GM19455 (cell line): ENCODE measurements at regions not wholly inside any gene's neighbourhood (a gene's known extent, or its start where the extent isn't known, plus 50 kb on each side); places are given as distances from the start of the nearest gene placed in this dataset.

ENCODE experiments used
- ATAC-seq: cut with Tn5 transposase; IDR thresholded peaks from one replicate; pipeline ENCODE4 v1.9.1; 2021; ENCODE audit not compliant: unreplicated experiment

DNA sequence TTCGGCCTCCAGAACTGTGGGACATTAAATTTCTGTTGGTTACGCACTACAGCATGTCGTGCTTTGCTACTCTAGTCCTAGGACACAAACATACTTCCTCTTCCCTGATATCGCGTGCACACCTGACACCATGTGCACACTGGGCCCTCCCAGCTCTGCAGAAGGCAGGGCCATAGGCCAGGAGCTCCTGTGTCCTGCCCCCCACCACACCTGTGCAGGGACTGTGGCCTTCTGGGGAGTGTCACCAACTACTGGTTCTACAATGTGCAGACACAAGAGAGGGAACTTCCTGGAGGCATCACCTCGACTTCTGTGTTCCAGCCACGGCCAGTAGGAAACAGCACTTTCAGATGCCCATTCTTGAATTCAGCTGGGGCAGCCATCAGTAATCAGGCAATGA is 646.4 kb upstream of the MGMT start:
- no peak for ATAC-seq

DNA sequence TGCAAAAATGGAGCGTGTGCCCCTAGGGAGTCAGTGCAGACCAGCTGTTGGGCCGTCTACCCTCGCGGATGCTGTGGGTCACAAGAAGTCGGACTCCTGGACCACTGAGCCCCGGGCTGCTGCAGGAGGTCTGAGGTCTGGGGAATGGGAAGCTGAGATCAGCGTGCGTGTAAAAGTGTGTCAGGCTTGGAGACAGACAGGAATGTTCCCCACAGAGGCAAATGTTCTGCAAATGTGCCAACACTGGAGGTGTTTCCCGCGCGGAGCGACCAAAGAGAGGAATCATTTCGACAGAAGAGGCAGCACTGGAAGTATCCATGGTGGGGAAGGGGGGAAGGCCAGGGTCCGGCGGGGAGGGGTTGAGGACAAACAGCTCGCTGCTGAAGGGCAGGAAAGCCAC is 643.8 kb upstream of the MGMT start:
- ATAC-seq, result no peak

- ATAC-seq, result no peak
Measured at GRCh38 chr10:128825626-128826025, 641.4 kb upstream of the MGMT start.

DNA sequence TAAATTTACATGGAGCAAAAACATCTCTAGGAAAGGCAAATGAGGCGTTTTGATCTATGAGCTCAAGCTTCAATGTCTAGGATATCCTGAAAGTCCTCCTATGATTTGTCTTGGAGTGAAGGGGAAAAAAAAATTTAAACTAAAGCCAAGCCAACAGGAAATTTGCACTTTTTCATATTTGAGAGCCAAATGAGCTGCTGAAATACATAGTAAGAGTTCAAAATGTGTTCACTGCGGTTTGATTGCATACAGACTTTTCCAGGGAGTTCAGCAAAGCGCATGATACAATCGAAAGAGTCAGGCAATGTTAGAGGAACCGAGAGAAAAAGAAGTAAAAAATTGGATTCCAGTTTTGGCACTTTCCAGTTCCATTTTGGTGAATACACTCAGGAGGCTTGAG is 633.4 kb upstream of the MGMT start:
- ATAC-seq, result no peak

DNA sequence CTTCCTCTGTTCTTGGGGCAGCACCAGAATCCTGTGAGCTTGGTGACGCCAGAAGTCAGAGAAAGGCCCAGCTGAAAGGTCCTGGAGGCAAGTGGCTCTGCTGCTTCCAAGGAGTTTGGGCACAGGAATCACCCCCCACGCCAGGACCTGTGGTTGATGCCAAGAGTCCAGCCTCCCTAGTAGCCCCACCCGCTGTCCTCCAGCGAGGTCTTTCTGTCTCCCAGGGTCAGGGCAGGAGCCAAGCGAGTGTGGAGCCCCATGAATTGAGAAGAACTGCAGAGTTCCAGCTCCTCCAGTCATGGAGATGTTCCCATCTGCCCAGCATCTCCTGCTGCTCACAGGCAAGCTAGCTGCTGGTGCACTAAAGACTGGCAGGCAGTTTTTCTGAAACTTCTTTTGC is 631.7 kb upstream of the MGMT start:
- no peak for ATAC-seq

GRCh38 chr10:128837478-128837877 is 629.6 kb upstream of the MGMT start:
- no peak for ATAC-seq

- ATAC-seq, result no peak
Measured at GRCh38 chr10:128839134-128839533, 627.9 kb upstream of the MGMT start.

DNA sequence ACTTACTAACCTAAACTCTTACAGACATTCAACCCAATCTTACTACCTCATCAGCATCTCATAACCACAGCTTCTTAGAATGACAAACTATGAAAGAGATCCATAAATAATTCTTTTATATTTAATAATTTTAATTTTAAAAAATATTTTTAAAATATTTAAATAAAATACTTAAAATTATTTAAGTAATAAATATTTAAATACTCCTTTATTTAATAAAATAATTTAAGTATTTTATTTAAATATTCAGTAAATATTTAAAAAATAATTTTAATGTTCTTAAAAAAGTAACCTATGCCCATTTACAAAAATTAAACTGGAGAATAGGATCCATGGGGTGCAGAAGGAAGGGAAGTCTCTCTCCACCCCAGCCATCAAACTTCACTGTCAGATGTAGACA is 627.3 kb upstream of the MGMT start:
- no peak for ATAC-seq

DNA sequence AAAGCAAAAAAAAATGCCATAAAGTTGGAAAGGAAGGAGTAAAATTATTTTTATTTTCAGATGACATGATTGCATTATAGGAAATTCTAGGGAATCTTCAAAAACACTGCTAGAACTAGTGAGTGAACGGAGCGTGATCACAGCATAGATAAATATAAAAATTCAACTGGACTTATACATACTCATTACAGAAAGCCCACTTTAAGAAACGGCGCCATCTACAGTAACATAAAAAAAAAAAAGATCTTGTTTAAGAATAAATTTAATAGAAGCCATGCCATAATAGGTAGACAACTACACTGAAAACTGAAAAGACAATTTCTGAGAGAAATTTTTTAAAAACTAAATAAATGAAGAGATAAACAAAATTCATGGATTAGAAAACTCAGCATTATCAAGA is 623.1 kb upstream of the MGMT start:
- ATAC-seq, result no peak

- ATAC-seq, result no peak
Measured at GRCh38 chr10:128846927-128847326, 620.1 kb upstream of the MGMT start.

DNA sequence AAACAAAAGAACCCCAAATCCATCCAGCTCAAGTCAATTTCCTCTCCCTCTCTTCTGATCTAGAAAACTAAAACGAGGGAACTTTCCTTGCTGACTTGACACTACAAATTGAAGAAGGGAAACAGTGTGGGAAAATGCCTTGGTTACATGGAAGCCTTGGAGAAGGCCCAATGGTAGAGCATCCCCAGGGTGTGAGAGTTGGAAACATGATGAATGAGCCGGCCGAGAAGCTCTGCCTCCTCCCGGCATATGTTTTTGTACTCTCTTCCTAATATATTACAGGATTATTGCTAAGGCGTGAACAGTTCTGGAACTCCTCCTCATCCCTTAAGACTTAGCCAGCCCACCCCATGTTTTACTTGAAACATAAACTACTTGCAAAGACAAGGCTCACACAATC is 618.2 kb upstream of the MGMT start:
- no peak for ATAC-seq

GRCh38 chr10:128850647-128851046 is 616.4 kb upstream of the MGMT start:
- no peak for ATAC-seq

- no peak for ATAC-seq
Measured at GRCh38 chr10:128851281-128851680, 615.8 kb upstream of the MGMT start.

- no peak for ATAC-seq
Measured at GRCh38 chr10:128851726-128852125, 615.3 kb upstream of the MGMT start.

DNA sequence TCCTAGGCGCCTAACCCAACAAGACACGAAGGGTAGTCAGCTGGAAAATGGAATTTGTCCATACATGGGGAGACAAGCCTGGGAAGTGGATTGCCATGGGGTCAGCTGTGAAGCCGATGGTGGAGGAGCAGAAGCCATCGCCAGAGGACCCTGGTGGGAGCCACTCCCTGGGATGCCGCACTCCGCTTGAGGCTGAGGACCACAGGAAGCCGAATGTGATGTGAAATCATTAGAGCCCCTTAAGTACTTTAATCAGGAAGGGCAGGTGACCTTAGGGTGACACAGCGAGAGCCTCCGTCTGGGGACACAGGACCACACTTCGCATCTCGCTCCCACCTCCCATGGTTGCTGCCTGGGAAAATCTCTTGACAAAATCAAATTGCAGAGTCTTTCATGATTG is 614.6 kb upstream of the MGMT start:
- no peak for ATAC-seq

DNA sequence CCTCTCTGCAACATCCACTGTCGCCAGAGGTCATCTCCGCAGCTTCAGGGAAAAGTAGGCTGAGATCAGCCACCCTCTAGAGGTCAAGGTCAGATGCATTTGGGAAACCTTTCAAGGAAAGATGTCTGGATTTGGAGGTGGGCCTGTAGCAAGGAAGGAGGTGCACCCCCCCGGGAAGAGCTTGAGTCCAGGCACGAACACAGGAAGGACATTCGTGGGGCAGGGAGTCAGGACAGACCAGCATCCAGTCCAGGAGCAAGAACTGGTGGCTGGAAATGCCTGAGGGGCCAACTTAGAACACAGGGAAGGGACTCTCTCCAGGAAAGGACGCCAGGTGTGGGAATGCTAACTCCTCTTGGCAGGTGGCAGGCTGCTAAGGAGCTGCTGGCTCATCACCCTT is 614.1 kb upstream of the MGMT start:
- ATAC-seq, result no peak

DNA sequence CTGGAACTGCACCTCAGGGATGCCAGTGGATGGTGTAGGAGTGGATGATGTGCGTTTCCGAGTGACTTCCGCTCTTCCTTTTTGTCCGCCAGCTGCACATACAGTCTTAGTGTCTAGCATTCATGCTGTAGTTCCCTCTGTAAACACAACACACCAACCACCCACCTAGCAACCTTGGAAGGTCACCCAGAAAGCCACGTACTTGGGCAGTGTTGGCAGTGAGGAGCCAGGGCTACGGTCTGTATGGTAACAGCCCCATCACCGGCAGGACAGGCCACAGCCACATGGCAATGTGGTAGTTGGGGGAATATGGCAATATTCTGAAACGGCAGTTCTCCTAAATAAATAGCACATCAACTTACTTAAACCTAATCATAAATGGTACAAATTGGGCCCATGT is 613.5 kb upstream of the MGMT start:
- no peak for ATAC-seq

DNA sequence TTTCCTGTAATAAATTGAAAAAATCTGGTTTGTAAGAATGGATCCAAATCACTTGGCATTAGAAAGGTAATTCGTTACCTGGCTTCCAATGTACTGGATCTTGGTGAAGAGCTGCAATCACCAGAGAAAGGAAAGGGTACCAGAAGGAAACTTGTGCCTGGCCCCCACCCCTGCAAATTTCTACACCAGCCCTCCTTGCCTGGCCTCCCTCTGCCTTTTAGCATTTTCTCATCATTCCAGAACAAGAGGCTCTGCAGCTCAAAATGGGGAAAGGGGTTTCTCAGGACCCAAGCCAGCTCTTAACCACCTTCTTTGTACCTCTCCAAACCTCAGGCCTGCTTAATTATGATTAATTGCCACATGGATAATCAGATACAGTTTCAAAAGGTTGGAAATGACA is 612.8 kb upstream of the MGMT start:
- ATAC-seq, result no peak

- no peak for ATAC-seq
Measured at GRCh38 chr10:128854963-128855362, 612.1 kb upstream of the MGMT start.

GRCh38 chr10:128855618-128856428 is 611.2 kb upstream of the MGMT start:
- no peak for ATAC-seq

GRCh38 chr10:128859738-128860386 is 607.2 kb upstream of the MGMT start:
- peak; percentile 69 for ATAC-seq

DNA sequence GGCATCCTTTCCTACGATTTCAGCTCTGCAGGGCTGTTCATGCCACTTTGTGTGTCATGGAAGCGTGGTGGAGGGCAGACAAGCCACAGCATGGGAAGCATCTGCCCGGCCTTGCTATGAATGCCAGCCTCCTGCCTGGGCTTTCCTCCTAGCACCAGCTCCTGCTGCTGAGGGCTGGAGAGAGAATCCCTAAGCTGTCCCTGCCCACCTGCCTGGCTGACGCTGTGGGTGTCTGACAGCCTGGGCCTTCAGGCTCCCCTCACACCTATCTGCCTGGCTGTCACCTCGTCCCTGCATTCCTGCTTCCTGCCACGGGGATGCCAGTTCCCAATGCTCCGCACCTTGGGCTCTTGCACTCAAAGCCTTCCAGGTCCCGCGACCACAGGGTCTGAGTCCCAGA is 606.5 kb upstream of the MGMT start:
- ATAC-seq, result no peak
